Heart left ventricle (tissue), 16 donors: ENCODE measurements at regions not wholly inside any gene's neighbourhood (a gene's known extent, or its start where the extent isn't known, plus 50 kb on each side); places are given as distances from the start of the nearest gene placed in this dataset.

ENCODE experiments used
- ATAC-seq, 4 donors: fragments of 200-7000 bp; cut with Tn5 transposase; one replicate each; pipeline ENCODE4 v1.9.1; 2020 to 2022; ENCODE audit warnings: moderate library complexity in 4 of 4, mild to moderate bottlenecking in 3 of 4, moderate number of reproducible peaks in 1 of 4
- DNase-seq, 5 donors: peaks; one replicate each; pipeline ENCODE4 v3.0.0-alpha.2; 2020
- H3K27ac ChIP-seq, 12 donors: fragments of 200-600 bp; sonication (generic) in 4 of 12; one replicate each; pipeline versions ENCODE4 v1.5.0 to v1.8.0; 2016 to 2022; ENCODE audit warnings: mild to moderate bottlenecking in 2 of 12
- H3K27me3 ChIP-seq, 9 donors: fragments of 200-600 bp; sonication (generic) in 2 of 9; one replicate each; pipeline versions ENCODE4 v1.5.1 to v1.8.0; 2016 to 2022; ENCODE audit warnings: mild to moderate bottlenecking in 3 of 9
- H3K36me3 ChIP-seq, 9 donors: fragments of 200-600 bp; sonication (generic) in 2 of 9; one replicate each; pipeline versions ENCODE4 v1.5.0 to v1.8.0; 2018 to 2022; ENCODE audit warnings: mild to moderate bottlenecking in 2 of 9
- H3K4me1 ChIP-seq, 12 donors: fragments of 200-600 bp; sonication (generic) in 4 of 12; one replicate each; pipeline versions ENCODE4 v1.5.0 to v1.8.0; 2016 to 2022; ENCODE audit warnings: mild to moderate bottlenecking in 3 of 12
- H3K4me3 ChIP-seq, 12 donors: fragments of 200-600 bp; sonication (generic) in 4 of 12; one replicate each; pipeline versions ENCODE4 v1.5.0 to v1.8.0; 2017 to 2022; ENCODE audit warnings: mild to moderate bottlenecking in 9 of 12, moderate library complexity in 4 of 12
- H3K9me3 ChIP-seq, 12 donors: fragments of 200-600 bp; sonication (generic) in 4 of 12; one replicate each; pipeline versions ENCODE4 v1.5.0 to v1.8.0; 2016 to 2022; ENCODE audit warnings: mild to moderate bottlenecking in 1 of 12
- CTCF ChIP-seq, 12 donors: fragments of 200-600 bp; sonication (generic) in 4 of 12; IDR thresholded peaks; one replicate each; pipeline versions ENCODE4 v1.5.0 to v1.8.0; 2018 to 2022; ENCODE audit warnings: antibody characterized with exemption in 12 of 12, mild to moderate bottlenecking in 5 of 12
- POLR2A ChIP-seq, 2 donors: fragments of 450-650 bp; IDR thresholded peaks; one replicate each; pipeline ENCODE4 v1.6.1; 2017; ENCODE audit warnings: antibody characterized with exemption in 2 of 2, mild to moderate bottlenecking in 2 of 2, moderate library complexity in 2 of 2
- WGBS, 4 donors: extraction: QIAGEN DNeasy Blood & Tissue Kit in 2 of 4; methylation state at CpG; one replicate each; pipeline versions ENCODE4 v1.1.5 to v1.1.7; 2013 to 2018; 5-methylcytosine and 5-hydroxymethylcytosine counted together
- intact Hi-C, 10 donors: fragments of 100-400 bp; cut with DNase I; formaldehyde crosslinking; loops; one replicate each; pipeline versions ENCODE4 v1.11.1 to v1.14.2; 2022
- donor health status: ischemic (EF 13 %, LVEDD 7.1; RV severe dilation, severe dysfunction).
- donor health status: healthy with polysubstance abuse.
- donor health status: DM: no; HTN: yes; CAD: no.
- donor health status: DM: no; HTN: no; CAD: no.
- donor health status: ischemic (EF 25% LVEDD 6.9; RV normal size, moderate dysfunction).
- donor health status: ischemic (EF 25% LVEDD 5.7; RV mildly dilated, moderate dysfunction).
- donor health status: healthy.
- donor health status: DM: yes; HTN: yes; CAD: no.
- donor health status: ischemic (EF 35%, LVEDD 5.7; RV mildly dilated, moderate dysfunction).
- donor health status: nonischemic (EF 11% LVEDD 7.7; RV severe dilation, severe dysfunction).
- donor health status: DM: yes; HTN: yes; CAD: no.
- donor health status: PGD.
- donor health status: ischemic (EF 29% LVEDD 5.4; RV normal size, mild dysfunction).
- donor health status: nonischemic (EF 23%, LVEDD 6.1; RV moderate dilation, normal function).

- intact Hi-C loops, result no loop called here
- Histone ChIP-seq H3K27me3 (peaks cover 0 to 30% (median 0%) of the 10 kb centered on the region in 9 donors), H3K4me3 (no peak overlapping the region), H3K4me1 (no peaks in the 10 kb centered on the region), H3K27ac (no peak overlapping the region), H3K9me3 (peaks cover 0 to 9% (median under 1%) of the 10 kb centered on the region in 12 donors), H3K36me3 (no peaks in the 10 kb centered on the region)
- DNase-seq, result no peak
- no peak for TF ChIP-seq CTCF (IDR thresholded peaks at IDR 0.05)
- no peak for TF ChIP-seq POLR2A (IDR thresholded peaks at IDR 0.05)
- ATAC-seq, result no peak
- 82 to 94% (median 83%) methylated on average over 2 of the region's 2 CpGs for WGBS, 4 donors
Observed at GRCh38 chr6:40232698-40233097, 298.4 kb upstream of the MOCS1 start.

- Histone ChIP-seq H3K4me3 (no peak overlapping the region), H3K36me3 (no peaks in the 10 kb centered on the region), H3K4me1 (no peaks in the 10 kb centered on the region), H3K27me3 (peaks cover 0 to 14% (median 0%) of the 10 kb centered on the region in 9 donors), H3K27ac (no peak overlapping the region), H3K9me3 (peaks cover 0 to 6% (median 0%) of the 10 kb centered on the region in 12 donors)
- DNase-seq (no peak), ATAC-seq (no peak)
- no peak for TF ChIP-seq POLR2A (IDR thresholded peaks at IDR 0.05)
- TF ChIP-seq CTCF (IDR thresholded peaks at IDR 0.05), result no peak
- intact Hi-C loops, result no loop called here
- WGBS, 4 donors, result 62 to 86% (median 69%) methylated on average over 7 to 8 of the region's 8 CpGs
Observed at GRCh38 chr6:40227735-40228134, 293.5 kb upstream of the MOCS1 start.

GRCh38 chr6:40222354-40222753 lies 288.1 kb upstream of the MOCS1 start:
- WGBS, 4 donors, result 85 to 89% (median 88%) methylated on average over 2 of the region's 2 CpGs
- no peak for DNase-seq
- TF ChIP-seq CTCF (IDR thresholded peaks at IDR 0.05) (no peak), POLR2A (IDR thresholded peaks at IDR 0.05) (no peak)
- ATAC-seq, result no peak
- intact Hi-C loops, result no loop called here
- H3K27me3 ChIP-seq, result no peaks in the 10 kb centered on the region
- no peaks in the 10 kb centered on the region for H3K4me1 ChIP-seq
- H3K36me3 ChIP-seq, result no peaks in the 10 kb centered on the region
- H3K9me3 ChIP-seq, result peaks cover 0 to 6% (median 0%) of the 10 kb centered on the region in 12 donors
- no peak overlapping the region for H3K27ac ChIP-seq
- no peak overlapping the region for H3K4me3 ChIP-seq

- Histone ChIP-seq H3K4me3 (no peak overlapping the region), H3K36me3 (no peaks in the 10 kb centered on the region), H3K27ac (no peak overlapping the region), H3K4me1 (no peaks in the 10 kb centered on the region), H3K27me3 (no peaks in the 10 kb centered on the region), H3K9me3 (peaks cover 0 to 6% (median 0%) of the 10 kb centered on the region in 12 donors)
- intact Hi-C loops, result no loop called here
- WGBS, 4 donors, result 84 to 95% (median 87%) methylated on average over 2 of the region's 2 CpGs
- ATAC-seq (no peak), DNase-seq (no peak)
- no peak for TF ChIP-seq CTCF (IDR thresholded peaks at IDR 0.05)
- no peak for TF ChIP-seq POLR2A (IDR thresholded peaks at IDR 0.05)
Observed at GRCh38 chr6:40219799-40220198, 285.5 kb upstream of the MOCS1 start.
